ENCODE measurements at regions not wholly inside any gene's neighbourhood (a gene's known extent, or its start where the extent isn't known, plus 50 kb on each side); places are given as distances from the start of the nearest gene placed in this dataset.
"Not testable (repeated sequence)": the region's sequence is repeated elsewhere in the genome, so short reads cannot be mapped to it uniquely, and the experiment has no call there.

- DNase-seq (ENCODE audit: extremely low read depth in 1 of 4, low spot score in 3 of 4): no peak
- in situ Hi-C loops (cut with MboI): no loop called here
- no TSS peak for BruUV-seq (replicated peaks)
- TF ChIP-seq PREB (CRISPR knock-in tag; IDR thresholded peaks at IDR 0.05) (no peak), ZNF324 (CRISPR knock-in tag; IDR thresholded peaks at IDR 0.05) (no peak), HDAC2 (IDR thresholded peaks at IDR 0.05) (no peak)
- Histone ChIP-seq H3K36me3 (ENCODE audit: control insufficient read depth, insufficient read depth, low read length) (no peaks in the 10 kb centered on the region), H3K27ac (ENCODE audit: extremely low read depth, low read depth, low read length) (no peak overlapping the region), H3K4me3 (no peak overlapping the region), H2AFZ (ENCODE audit: low read depth, low read length) (no peak overlapping the region), H3K79me2 (ENCODE audit: control insufficient read depth, insufficient read depth, low read length) (no peaks in the 10 kb centered on the region), H3K27me3 (ENCODE audit: control insufficient read depth in 2 of 2, insufficient read depth in 2 of 2, low read length in 2 of 2) (no peaks in the 10 kb centered on the region), H3K9ac (ENCODE audit: insufficient read depth in 1 of 2, low read depth in 2 of 2, low read length in 2 of 2) (no peak overlapping the region), H3K4me1 (replicated peaks in 1 of 2; ENCODE audit: control insufficient read depth in 2 of 2, insufficient read depth in 2 of 2, low read length in 2 of 2) (no peaks in the 10 kb centered on the region), H3K4me2 (ENCODE audit: insufficient read depth, low read length) (no peak overlapping the region), H3K9me3 (replicated peaks; ENCODE audit: control insufficient read depth, insufficient read depth, low read depth, low read length) (no peaks in the 10 kb centered on the region), H3K9me1 (ENCODE audit: control insufficient read depth, insufficient read depth, low read length) (no peaks in the 10 kb centered on the region), H4K20me1 (replicated peaks; ENCODE audit: control insufficient read depth, insufficient read depth, low read length) (no peaks in the 10 kb centered on the region)
- POLR2A ChIA-PET: no interaction called here
- intact Hi-C loops (cut with micrococcal nuclease): no loop called here
- FAIRE-seq: no peak
- no peak for ATAC-seq
- CTCF ChIA-PET (ENCODE audit: low intra/inter-chr PET ratio): no interaction called here
Measured at GRCh38 chr11:22520521-22520920, 105.1 kb downstream of the FANCF start.

- H3K4me3 ChIP-seq; H2AFZ ChIP-seq (ENCODE audit: low read depth, low read length); H3K27me3 ChIP-seq (ENCODE audit: control insufficient read depth in 2 of 2, insufficient read depth in 2 of 2, low read length in 2 of 2); H3K9me1 ChIP-seq (ENCODE audit: control insufficient read depth, insufficient read depth, low read length); in situ Hi-C loops (cut with MboI); H3K36me3 ChIP-seq (ENCODE audit: control insufficient read depth, insufficient read depth, low read length); POLR2A ChIA-PET; BruUV-seq (replicated peaks); H3K4me2 ChIP-seq (ENCODE audit: insufficient read depth, low read length); H4K20me1 ChIP-seq (replicated peaks; ENCODE audit: control insufficient read depth, insufficient read depth, low read length); H3K27ac ChIP-seq (ENCODE audit: extremely low read depth, low read depth, low read length); FAIRE-seq; CTCF ChIA-PET (ENCODE audit: low intra/inter-chr PET ratio); H3K9me3 ChIP-seq (replicated peaks; ENCODE audit: control insufficient read depth, insufficient read depth, low read depth, low read length); H3K4me1 ChIP-seq (replicated peaks in 1 of 2; ENCODE audit: control insufficient read depth in 2 of 2, insufficient read depth in 2 of 2, low read length in 2 of 2); H3K79me2 ChIP-seq (ENCODE audit: control insufficient read depth, insufficient read depth, low read length); ATAC-seq; intact Hi-C loops (cut with micrococcal nuclease); DNase-seq (ENCODE audit: extremely low read depth in 1 of 4, low spot score in 3 of 4); H3K9ac ChIP-seq (ENCODE audit: insufficient read depth in 1 of 2, low read depth in 2 of 2, low read length in 2 of 2): not testable (repeated sequence)
- WGBS (ENCODE audit: insufficient coverage, low coverage, missing lambda C conversion rate): 11% methylated on average over 1 of the region's 2 CpGs
Measured at GRCh38 chr11:22518344-22518743, 107.3 kb downstream of the FANCF start.
